Caki2 (cell line): ENCODE measurements at regions not wholly inside any gene's neighbourhood (a gene's known extent, or its start where the extent isn't known, plus 50 kb on each side); places are given as distances from the start of the nearest gene placed in this dataset.
"Not testable (repeated sequence)": the region's sequence is repeated elsewhere in the genome, so short reads cannot be mapped to it uniquely, and the experiment has no call there.

Source experiments
- DNase-seq: peaks from one replicate; pipeline ENCODE4 v3.0.0-alpha.2; 2015; ENCODE audit warnings: low read depth
- in situ Hi-C: cut with HindIII; loops from 2 replicates; pipeline ENCODE4 v1.10.0; 2016; ENCODE audit warnings: low sequenced_read_pairs, low pct_unique_long_range_greater_than_20kb, mixed read lengths

GRCh38 chr7:12909483-12909882, 222.1 kb downstream of the ARL4A start:
- in situ Hi-C loops = no loop called here
- no peak for DNase-seq

GRCh38 chr7:12911053-12911452, 223.6 kb downstream of the ARL4A start:
- in situ Hi-C loops = no loop called here
- no peak for DNase-seq

- in situ Hi-C loops = no loop called here
- no peak for DNase-seq
These were observed 225.6 kb downstream of the ARL4A start for GRCh38 chr7:12913002-12913401.

GRCh38 chr7:12917801-12918200, 230.4 kb downstream of the ARL4A start:
- in situ Hi-C loops = no loop called here
- no peak for DNase-seq

- DNase-seq = no peak
- in situ Hi-C loops = no loop called here
These were observed 234.4 kb downstream of the ARL4A start for GRCh38 chr7:12921751-12922345.

- no peak for DNase-seq
- in situ Hi-C loops = no loop called here
These were observed 236.5 kb downstream of the ARL4A start for GRCh38 chr7:12923971-12924370.

- DNase-seq = no peak
- in situ Hi-C loops = no loop called here
These were observed 238.8 kb downstream of the ARL4A start for GRCh38 chr7:12926206-12926605.

GRCh38 chr7:12927635-12928434, 240.4 kb downstream of the ARL4A start:
- in situ Hi-C loops = no loop called here
- no peak for DNase-seq

- no peak for DNase-seq
- in situ Hi-C loops = no loop called here
These were observed 242.2 kb downstream of the ARL4A start for GRCh38 chr7:12929476-12930140.

- no peak for DNase-seq
- in situ Hi-C loops = no loop called here
These were observed 243.1 kb downstream of the ARL4A start for GRCh38 chr7:12930534-12930933.

GRCh38 chr7:12931465-12931864, 244.0 kb downstream of the ARL4A start:
- DNase-seq, in situ Hi-C loops: not testable (repeated sequence)

GRCh38 chr7:12939694-12940093, 252.3 kb downstream of the ARL4A start:
- in situ Hi-C loops = no loop called here
- DNase-seq = no peak

- no peak for DNase-seq
- in situ Hi-C loops = no loop called here
These were observed 254.1 kb downstream of the ARL4A start for GRCh38 chr7:12941512-12941911.

- in situ Hi-C loops = no loop called here
- peak; percentile 85 for DNase-seq
These were observed 255.2 kb downstream of the ARL4A start for GRCh38 chr7:12942609-12943008.

GRCh38 chr7:12943781-12944180, 256.3 kb downstream of the ARL4A start:
- no peak for DNase-seq
- in situ Hi-C loops = no loop called here

GRCh38 chr7:12945901-12946300, 258.5 kb downstream of the ARL4A start:
- in situ Hi-C loops = no loop called here
- DNase-seq = no peak

- DNase-seq = no peak
- in situ Hi-C loops = no loop called here
These were observed 260.0 kb downstream of the ARL4A start for GRCh38 chr7:12947465-12947864.

- peak; percentile 70 for DNase-seq
- in situ Hi-C loops = no loop called here
These were observed 261.9 kb downstream of the ARL4A start for GRCh38 chr7:12949060-12949931.

GRCh38 chr7:12951397-12951801, 264.0 kb downstream of the ARL4A start:
- in situ Hi-C loops = no loop called here
- peak; percentile 67 for DNase-seq
